SK-N-SH treated with all-trans-retinoic acid at 6 μM for 48 hours (cell line): ENCODE measurements at regions not wholly inside any gene's neighbourhood (a gene's known extent, or its start where the extent isn't known, plus 50 kb on each side); places are given as distances from the start of the nearest gene placed in this dataset.

Source experiments
- ATAC-seq: fragments of 200-7000 bp; cut with Tn5 transposase; 3 replicates; pipeline ENCODE4 v1.9.1; 2020; ENCODE audit warnings: mild to moderate bottlenecking, moderate library complexity
- ARNTL ChIP-seq: fragments of 450-650 bp; formaldehyde crosslinking; IDR thresholded peaks from 2 replicates; pipeline ENCODE4 v1.5.0; 2020; ENCODE audit warnings: low read depth, mild to moderate bottlenecking, moderate library complexity, borderline replicate concordance
- BACH2 ChIP-seq: fragments of 250-450 bp; sonication (Bioruptor Pico); IDR thresholded peaks from 2 replicates; pipeline ENCODE4 v1.9.0; 2021; ENCODE audit warnings: mild to moderate bottlenecking, borderline replicate concordance
- CREB5 ChIP-seq: fragments of 250-450 bp; sonication (Bioruptor Pico); IDR thresholded peaks from 2 replicates; pipeline ENCODE4 v1.5.1; 2020; ENCODE audit warnings: low read depth, mild to moderate bottlenecking, moderate library complexity
- GLIS3 ChIP-seq: fragments of 250-450 bp; sonication (Bioruptor Pico); IDR thresholded peaks from 2 replicates; pipeline ENCODE4 v1.5.0; 2020; ENCODE audit warnings: mild to moderate bottlenecking, moderate library complexity
- ISL1 ChIP-seq: fragments of 250-450 bp; sonication (Bioruptor Pico); IDR thresholded peaks from 2 replicates; pipeline ENCODE4 v2.1.2; 2022; ENCODE audit warnings: mild to moderate bottlenecking, moderate library complexity
- OSR1 ChIP-seq: fragments of 250-450 bp; sonication (Bioruptor Pico); IDR thresholded peaks from 2 replicates; pipeline ENCODE4 v1.8.0; 2022; ENCODE audit warnings: moderate library complexity, mild to moderate bottlenecking, inconsistent platforms
- PPARA ChIP-seq: fragments of 250-450 bp; sonication (Bioruptor Pico); IDR thresholded peaks from 2 replicates; pipeline ENCODE4 v1.5.0; 2020; ENCODE audit warnings: mild to moderate bottlenecking, borderline replicate concordance
- RARB ChIP-seq: fragments of 250-450 bp; sonication (Bioruptor Pico); IDR thresholded peaks from 2 replicates; pipeline ENCODE4 v1.8.0; 2021; ENCODE audit warnings: mild to moderate bottlenecking, moderate library complexity
- TCF4 ChIP-seq: fragments of 250-450 bp; sonication (Bioruptor Pico); IDR thresholded peaks from 2 replicates; pipeline ENCODE4 v1.8.0; 2021; ENCODE audit warnings: mild to moderate bottlenecking, moderate library complexity, borderline replicate concordance
- TOX ChIP-seq: fragments of 250-450 bp; sonication (Bioruptor Pico); IDR thresholded peaks from 2 replicates; pipeline ENCODE4 v1.8.0; 2021; ENCODE audit warnings: mild to moderate bottlenecking, moderate library complexity, borderline replicate concordance
- ZC3H10 ChIP-seq: fragments of 250-450 bp; sonication (Bioruptor Pico); IDR thresholded peaks from 2 replicates; pipeline ENCODE4 v1.5.1; 2021; ENCODE audit warnings: mild to moderate bottlenecking, moderate library complexity
- ZFP30 ChIP-seq: fragments of 450-650 bp; formaldehyde crosslinking; IDR thresholded peaks from 2 replicates; pipeline ENCODE4 v1.5.0; 2022; ENCODE audit warnings: mild to moderate bottlenecking, moderate library complexity
- ZNF565 ChIP-seq: fragments of 450-650 bp; formaldehyde crosslinking; conservative IDR thresholded peaks from 2 replicates; pipeline ENCODE4 v1.5.0; 2020; ENCODE audit warnings: low read depth, mild to moderate bottlenecking, moderate library complexity
- ZNF70 ChIP-seq: fragments of 450-650 bp; formaldehyde crosslinking; IDR thresholded peaks from 2 replicates; pipeline ENCODE4 v1.5.0; 2020; ENCODE audit warnings: mild to moderate bottlenecking, moderate library complexity
- ZNF8 ChIP-seq: fragments of 450-650 bp; formaldehyde crosslinking; IDR thresholded peaks from 2 replicates; pipeline ENCODE4 v1.5.0; 2020; ENCODE audit warnings: mild to moderate bottlenecking, moderate library complexity
- TF ChIP-seq, protein P1 (sequence below): fragments of 250-450 bp; sonication (Bioruptor Pico); IDR thresholded peaks from 2 replicates; pipeline ENCODE4 v1.8.0; 2021; ENCODE audit warnings: low read depth, mild to moderate bottlenecking, moderate library complexity, borderline replicate concordance
- TF ChIP-seq, protein P2 (sequence below): fragments of 250-450 bp; sonication (Bioruptor Pico); IDR thresholded peaks from 2 replicates; pipeline ENCODE4 v1.8.0; 2020; ENCODE audit warnings: mild to moderate bottlenecking, moderate library complexity, borderline replicate concordance
- TF ChIP-seq, protein P3 (sequence below): fragments of 250-450 bp; sonication (Bioruptor Pico); IDR thresholded peaks from 2 replicates; pipeline ENCODE4 v1.5.1; 2021; ENCODE audit warnings: mild to moderate bottlenecking, moderate library complexity
- TF ChIP-seq, protein P4 (sequence below): fragments of 250-450 bp; sonication (Bioruptor Pico); IDR thresholded peaks from 2 replicates; pipeline ENCODE4 v1.5.0; 2020; ENCODE audit warnings: mild to moderate bottlenecking, moderate library complexity

- no peak for TF ChIP-seq ARNTL (CRISPR knock-in tag)
- no peak for TF ChIP-seq TOX (CRISPR knock-in tag)
- no peak for TF ChIP-seq PPARA
- TF ChIP-seq, protein P1, sequence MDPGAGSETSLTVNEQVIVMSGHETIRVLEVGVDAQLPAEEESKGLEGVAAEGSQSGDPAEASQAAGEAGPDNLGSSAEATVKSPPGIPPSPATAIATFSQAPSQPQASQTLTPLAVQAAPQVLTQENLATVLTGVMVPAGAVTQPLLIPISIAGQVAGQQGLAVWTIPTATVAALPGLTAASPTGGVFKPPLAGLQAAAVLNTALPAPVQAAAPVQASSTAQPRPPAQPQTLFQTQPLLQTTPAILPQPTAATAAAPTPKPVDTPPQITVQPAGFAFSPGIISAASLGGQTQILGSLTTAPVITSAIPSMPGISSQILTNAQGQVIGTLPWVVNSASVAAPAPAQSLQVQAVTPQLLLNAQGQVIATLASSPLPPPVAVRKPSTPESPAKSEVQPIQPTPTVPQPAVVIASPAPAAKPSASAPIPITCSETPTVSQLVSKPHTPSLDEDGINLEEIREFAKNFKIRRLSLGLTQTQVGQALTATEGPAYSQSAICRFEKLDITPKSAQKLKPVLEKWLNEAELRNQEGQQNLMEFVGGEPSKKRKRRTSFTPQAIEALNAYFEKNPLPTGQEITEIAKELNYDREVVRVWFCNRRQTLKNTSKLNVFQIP: no peak
- TF ChIP-seq ZNF565 (CRISPR knock-in tag): no peak
- TF ChIP-seq, protein P2, sequence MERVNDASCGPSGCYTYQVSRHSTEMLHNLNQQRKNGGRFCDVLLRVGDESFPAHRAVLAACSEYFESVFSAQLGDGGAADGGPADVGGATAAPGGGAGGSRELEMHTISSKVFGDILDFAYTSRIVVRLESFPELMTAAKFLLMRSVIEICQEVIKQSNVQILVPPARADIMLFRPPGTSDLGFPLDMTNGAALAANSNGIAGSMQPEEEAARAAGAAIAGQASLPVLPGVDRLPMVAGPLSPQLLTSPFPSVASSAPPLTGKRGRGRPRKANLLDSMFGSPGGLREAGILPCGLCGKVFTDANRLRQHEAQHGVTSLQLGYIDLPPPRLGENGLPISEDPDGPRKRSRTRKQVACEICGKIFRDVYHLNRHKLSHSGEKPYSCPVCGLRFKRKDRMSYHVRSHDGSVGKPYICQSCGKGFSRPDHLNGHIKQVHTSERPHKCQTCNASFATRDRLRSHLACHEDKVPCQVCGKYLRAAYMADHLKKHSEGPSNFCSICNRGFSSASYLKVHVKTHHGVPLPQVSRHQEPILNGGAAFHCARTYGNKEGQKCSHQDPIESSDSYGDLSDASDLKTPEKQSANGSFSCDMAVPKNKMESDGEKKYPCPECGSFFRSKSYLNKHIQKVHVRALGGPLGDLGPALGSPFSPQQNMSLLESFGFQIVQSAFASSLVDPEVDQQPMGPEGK (CRISPR knock-in tag): no peak
- TF ChIP-seq ZC3H10: no peak
- no peak for TF ChIP-seq ISL1 (CRISPR knock-in tag)
- no peak for TF ChIP-seq ZNF70
- TF ChIP-seq ZFP30: no peak
- TF ChIP-seq, protein P3, sequence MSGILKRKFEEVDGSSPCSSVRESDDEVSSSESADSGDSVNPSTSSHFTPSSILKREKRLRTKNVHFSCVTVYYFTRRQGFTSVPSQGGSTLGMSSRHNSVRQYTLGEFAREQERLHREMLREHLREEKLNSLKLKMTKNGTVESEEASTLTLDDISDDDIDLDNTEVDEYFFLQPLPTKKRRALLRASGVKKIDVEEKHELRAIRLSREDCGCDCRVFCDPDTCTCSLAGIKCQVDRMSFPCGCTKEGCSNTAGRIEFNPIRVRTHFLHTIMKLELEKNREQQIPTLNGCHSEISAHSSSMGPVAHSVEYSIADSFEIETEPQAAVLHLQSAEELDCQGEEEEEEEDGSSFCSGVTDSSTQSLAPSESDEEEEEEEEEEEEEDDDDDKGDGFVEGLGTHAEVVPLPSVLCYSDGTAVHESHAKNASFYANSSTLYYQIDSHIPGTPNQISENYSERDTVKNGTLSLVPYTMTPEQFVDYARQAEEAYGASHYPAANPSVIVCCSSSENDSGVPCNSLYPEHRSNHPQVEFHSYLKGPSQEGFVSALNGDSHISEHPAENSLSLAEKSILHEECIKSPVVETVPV (CRISPR knock-in tag): no peak
- TF ChIP-seq, all 23 proteins: peak for 0
- no peak for ATAC-seq
These were observed 762.6 kb upstream of the GOLIM4 start for GRCh38 chr3:168858327-168858726.

GRCh38 chr3:168850109-168850508 lies 754.4 kb upstream of the GOLIM4 start:
- ATAC-seq: no peak
- TF ChIP-seq CREB5 (CRISPR knock-in tag) (no peak), OSR1 (CRISPR knock-in tag) (no peak), ZC3H10 (no peak), ZNF8 (CRISPR knock-in tag) (no peak), RARB (CRISPR knock-in tag) (no peak), GLIS3 (CRISPR knock-in tag) (no peak), BACH2 (no peak), ZNF70 (no peak), ZNF565 (CRISPR knock-in tag) (no peak), TCF4 (CRISPR knock-in tag) (no peak), PPARA (no peak), ARNTL (CRISPR knock-in tag) (no peak), TOX (CRISPR knock-in tag) (no peak)
- TF ChIP-seq, protein P2 (CRISPR knock-in tag): no peak
- TF ChIP-seq, protein P3 (CRISPR knock-in tag): no peak
- TF ChIP-seq, protein P4, sequence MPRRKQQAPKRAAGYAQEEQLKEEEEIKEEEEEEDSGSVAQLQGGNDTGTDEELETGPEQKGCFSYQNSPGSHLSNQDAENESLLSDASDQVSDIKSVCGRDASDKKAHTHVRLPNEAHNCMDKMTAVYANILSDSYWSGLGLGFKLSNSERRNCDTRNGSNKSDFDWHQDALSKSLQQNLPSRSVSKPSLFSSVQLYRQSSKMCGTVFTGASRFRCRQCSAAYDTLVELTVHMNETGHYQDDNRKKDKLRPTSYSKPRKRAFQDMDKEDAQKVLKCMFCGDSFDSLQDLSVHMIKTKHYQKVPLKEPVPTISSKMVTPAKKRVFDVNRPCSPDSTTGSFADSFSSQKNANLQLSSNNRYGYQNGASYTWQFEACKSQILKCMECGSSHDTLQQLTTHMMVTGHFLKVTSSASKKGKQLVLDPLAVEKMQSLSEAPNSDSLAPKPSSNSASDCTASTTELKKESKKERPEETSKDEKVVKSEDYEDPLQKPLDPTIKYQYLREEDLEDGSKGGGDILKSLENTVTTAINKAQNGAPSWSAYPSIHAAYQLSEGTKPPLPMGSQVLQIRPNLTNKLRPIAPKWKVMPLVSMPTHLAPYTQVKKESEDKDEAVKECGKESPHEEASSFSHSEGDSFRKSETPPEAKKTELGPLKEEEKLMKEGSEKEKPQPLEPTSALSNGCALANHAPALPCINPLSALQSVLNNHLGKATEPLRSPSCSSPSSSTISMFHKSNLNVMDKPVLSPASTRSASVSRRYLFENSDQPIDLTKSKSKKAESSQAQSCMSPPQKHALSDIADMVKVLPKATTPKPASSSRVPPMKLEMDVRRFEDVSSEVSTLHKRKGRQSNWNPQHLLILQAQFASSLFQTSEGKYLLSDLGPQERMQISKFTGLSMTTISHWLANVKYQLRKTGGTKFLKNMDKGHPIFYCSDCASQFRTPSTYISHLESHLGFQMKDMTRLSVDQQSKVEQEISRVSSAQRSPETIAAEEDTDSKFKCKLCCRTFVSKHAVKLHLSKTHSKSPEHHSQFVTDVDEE (CRISPR knock-in tag): no peak
